GM19324 (cell line): ENCODE measurements at regions not wholly inside any gene's neighbourhood (a gene's known extent, or its start where the extent isn't known, plus 50 kb on each side); places are given as distances from the start of the nearest gene placed in this dataset.

Experiments used
- ATAC-seq: cut with Tn5 transposase; IDR thresholded peaks from one replicate; pipeline ENCODE4 v1.9.1; 2021; ENCODE audit warnings: mild to moderate bottlenecking, moderate library complexity; ENCODE audit not compliant: unreplicated experiment, low FRiP score

GRCh38 chr13:62960723-62961122 is 1545.1 kb upstream of the PCDH20 start:
- ATAC-seq, result no peak

GRCh38 chr13:62933809-62934208 is 1518.2 kb upstream of the PCDH20 start:
- ATAC-seq, result no peak

- no peak for ATAC-seq
These were observed 1516.7 kb upstream of the PCDH20 start for GRCh38 chr13:62932256-62932883.

GRCh38 chr13:62931853-62932252 is 1516.2 kb upstream of the PCDH20 start:
- ATAC-seq, result no peak

GRCh38 chr13:62924395-62924794 is 1508.7 kb upstream of the PCDH20 start:
- no peak for ATAC-seq

- no peak for ATAC-seq
These were observed 1504.5 kb upstream of the PCDH20 start for GRCh38 chr13:62920159-62920558.

GRCh38 chr13:62919491-62919890 is 1503.8 kb upstream of the PCDH20 start:
- no peak for ATAC-seq

- no peak for ATAC-seq
These were observed 1495.0 kb upstream of the PCDH20 start for GRCh38 chr13:62910541-62911060.

GRCh38 chr13:62908321-62908720 is 1492.7 kb upstream of the PCDH20 start:
- no peak for ATAC-seq

GRCh38 chr13:62906896-62907295 is 1491.2 kb upstream of the PCDH20 start:
- no peak for ATAC-seq

- ATAC-seq, result no peak
These were observed 1490.8 kb upstream of the PCDH20 start for GRCh38 chr13:62906469-62906868.

GRCh38 chr13:62887046-62887445 is 1471.4 kb upstream of the PCDH20 start:
- no peak for ATAC-seq

GRCh38 chr13:62879071-62879470 is 1463.4 kb upstream of the PCDH20 start:
- ATAC-seq, result no peak

- ATAC-seq, result no peak
These were observed 1459.5 kb upstream of the PCDH20 start for GRCh38 chr13:62875118-62875640.

- ATAC-seq, result no peak
These were observed 1434.7 kb upstream of the PCDH20 start for GRCh38 chr13:62850331-62850730.

GRCh38 chr13:62847520-62847919 is 1431.9 kb upstream of the PCDH20 start:
- no peak for ATAC-seq

GRCh38 chr13:62846302-62846701 is 1430.7 kb upstream of the PCDH20 start:
- ATAC-seq, result no peak

GRCh38 chr13:62839338-62839737 is 1423.7 kb upstream of the PCDH20 start:
- no peak for ATAC-seq

- ATAC-seq, result no peak
These were observed 1423.3 kb upstream of the PCDH20 start for GRCh38 chr13:62838929-62839328.

GRCh38 chr13:62837895-62838294 is 1422.2 kb upstream of the PCDH20 start:
- ATAC-seq, result no peak

- ATAC-seq, result no peak
These were observed 1413.8 kb upstream of the PCDH20 start for GRCh38 chr13:62829486-62829885.

GRCh38 chr13:62799931-62800436 is 1384.3 kb upstream of the PCDH20 start:
- ATAC-seq, result no peak
